SK-N-SH treated with all-trans-retinoic acid at 6 μM for 48 hours (cell line): ENCODE measurements at regions not wholly inside any gene's neighbourhood (a gene's known extent, or its start where the extent isn't known, plus 50 kb on each side); places are given as distances from the start of the nearest gene placed in this dataset.

Experiments used
- ATAC-seq: fragments of 200-7000 bp; cut with Tn5 transposase; 3 replicates; pipeline ENCODE4 v1.9.1; 2020; ENCODE audit warnings: mild to moderate bottlenecking, moderate library complexity
- ARNTL ChIP-seq: fragments of 450-650 bp; formaldehyde crosslinking; IDR thresholded peaks from 2 replicates; pipeline ENCODE4 v1.5.0; 2020; ENCODE audit warnings: low read depth, mild to moderate bottlenecking, moderate library complexity, borderline replicate concordance
- CREB5 ChIP-seq: fragments of 250-450 bp; sonication (Bioruptor Pico); IDR thresholded peaks from 2 replicates; pipeline ENCODE4 v1.5.1; 2020; ENCODE audit warnings: low read depth, mild to moderate bottlenecking, moderate library complexity
- CSDC2 ChIP-seq: fragments of 250-450 bp; sonication (Bioruptor Pico); IDR thresholded peaks from 2 replicates; pipeline ENCODE4 v1.5.0; 2020; ENCODE audit warnings: mild to moderate bottlenecking, moderate library complexity
- CSRNP3 ChIP-seq: fragments of 250-450 bp; sonication (Bioruptor Pico); IDR thresholded peaks from 2 replicates; pipeline ENCODE4 v1.5.1; 2021; ENCODE audit warnings: mild to moderate bottlenecking, moderate library complexity
- ESRRG ChIP-seq: fragments of 250-450 bp; sonication (Bioruptor Pico); IDR thresholded peaks from 2 replicates; pipeline ENCODE4 v1.6.1; 2021; ENCODE audit warnings: mild to moderate bottlenecking
- GLIS3 ChIP-seq: fragments of 250-450 bp; sonication (Bioruptor Pico); IDR thresholded peaks from 2 replicates; pipeline ENCODE4 v1.5.0; 2020; ENCODE audit warnings: mild to moderate bottlenecking, moderate library complexity
- ISL1 ChIP-seq: fragments of 250-450 bp; sonication (Bioruptor Pico); IDR thresholded peaks from 2 replicates; pipeline ENCODE4 v2.1.2; 2022; ENCODE audit warnings: mild to moderate bottlenecking, moderate library complexity
- OSR1 ChIP-seq: fragments of 250-450 bp; sonication (Bioruptor Pico); IDR thresholded peaks from 2 replicates; pipeline ENCODE4 v1.8.0; 2022; ENCODE audit warnings: moderate library complexity, mild to moderate bottlenecking, inconsistent platforms
- PATZ1 ChIP-seq: fragments of 250-450 bp; sonication (Bioruptor Pico); IDR thresholded peaks from 2 replicates; pipeline ENCODE4 v1.8.0; 2020; ENCODE audit warnings: mild to moderate bottlenecking, moderate library complexity, borderline replicate concordance
- POU6F1 ChIP-seq: fragments of 250-450 bp; sonication (Bioruptor Pico); IDR thresholded peaks from 2 replicates; pipeline ENCODE4 v1.8.0; 2021; ENCODE audit warnings: low read depth, mild to moderate bottlenecking, moderate library complexity, borderline replicate concordance
- RARB ChIP-seq: fragments of 250-450 bp; sonication (Bioruptor Pico); IDR thresholded peaks from 2 replicates; pipeline ENCODE4 v1.8.0; 2021; ENCODE audit warnings: mild to moderate bottlenecking, moderate library complexity
- SNAI2 ChIP-seq: fragments of 250-450 bp; sonication (Bioruptor Pico); IDR thresholded peaks from 2 replicates; pipeline ENCODE4 v1.5.0; 2020; ENCODE audit warnings: mild to moderate bottlenecking, moderate library complexity
- TCF4 ChIP-seq: fragments of 250-450 bp; sonication (Bioruptor Pico); IDR thresholded peaks from 2 replicates; pipeline ENCODE4 v1.8.0; 2021; ENCODE audit warnings: mild to moderate bottlenecking, moderate library complexity, borderline replicate concordance
- TOX ChIP-seq: fragments of 250-450 bp; sonication (Bioruptor Pico); IDR thresholded peaks from 2 replicates; pipeline ENCODE4 v1.8.0; 2021; ENCODE audit warnings: mild to moderate bottlenecking, moderate library complexity, borderline replicate concordance
- ZC3H10 ChIP-seq: fragments of 250-450 bp; sonication (Bioruptor Pico); IDR thresholded peaks from 2 replicates; pipeline ENCODE4 v1.5.1; 2021; ENCODE audit warnings: mild to moderate bottlenecking, moderate library complexity
- ZFP3 ChIP-seq: fragments of 250-450 bp; sonication (Bioruptor Pico); IDR thresholded peaks from 2 replicates; pipeline ENCODE4 v1.5.0; 2020; ENCODE audit warnings: mild to moderate bottlenecking, moderate library complexity
- ZNF565 ChIP-seq: fragments of 450-650 bp; formaldehyde crosslinking; conservative IDR thresholded peaks from 2 replicates; pipeline ENCODE4 v1.5.0; 2020; ENCODE audit warnings: low read depth, mild to moderate bottlenecking, moderate library complexity
- ZNF70 ChIP-seq: fragments of 450-650 bp; formaldehyde crosslinking; IDR thresholded peaks from 2 replicates; pipeline ENCODE4 v1.5.0; 2020; ENCODE audit warnings: mild to moderate bottlenecking, moderate library complexity
- ZNF8 ChIP-seq: fragments of 450-650 bp; formaldehyde crosslinking; IDR thresholded peaks from 2 replicates; pipeline ENCODE4 v1.5.0; 2020; ENCODE audit warnings: mild to moderate bottlenecking, moderate library complexity
- TF ChIP-seq, protein P1 (sequence below): fragments of 250-450 bp; sonication (Bioruptor Pico); IDR thresholded peaks from 2 replicates; pipeline ENCODE4 v1.5.0; 2020; ENCODE audit warnings: mild to moderate bottlenecking, moderate library complexity

GRCh38 chr2:221211653-221212052 lies 360.5 kb downstream of the EPHA4 start:
- TF ChIP-seq POU6F1 (CRISPR knock-in tag) (no peak), ZFP3 (no peak), CSRNP3 (CRISPR knock-in tag) (no peak), RARB (no peak), CSDC2 (no peak), ARNTL (CRISPR knock-in tag) (no peak)
- ATAC-seq = no peak

DNA sequence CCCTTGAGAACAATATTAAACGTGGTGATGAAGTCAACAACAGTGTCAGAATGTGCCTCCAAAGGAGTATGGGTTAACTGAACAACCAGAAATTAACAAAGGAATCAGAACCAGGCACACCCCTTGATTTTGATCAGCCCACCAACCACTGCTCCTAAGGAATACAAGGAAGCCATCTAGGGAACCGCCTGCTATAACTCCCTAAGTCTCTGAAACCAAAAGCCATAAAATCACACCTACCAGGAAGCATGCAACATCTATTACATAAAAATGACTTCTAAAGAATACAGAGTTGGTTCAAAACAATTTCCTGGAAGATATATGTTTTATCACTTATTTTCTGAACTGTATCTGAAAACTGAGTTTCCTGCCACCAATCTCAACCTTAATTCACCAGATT lies 360.0 kb downstream of the EPHA4 start:
- no peak for TF ChIP-seq ZNF565
- TF ChIP-seq, all 23 proteins: peak for 0
- ATAC-seq = no peak

DNA sequence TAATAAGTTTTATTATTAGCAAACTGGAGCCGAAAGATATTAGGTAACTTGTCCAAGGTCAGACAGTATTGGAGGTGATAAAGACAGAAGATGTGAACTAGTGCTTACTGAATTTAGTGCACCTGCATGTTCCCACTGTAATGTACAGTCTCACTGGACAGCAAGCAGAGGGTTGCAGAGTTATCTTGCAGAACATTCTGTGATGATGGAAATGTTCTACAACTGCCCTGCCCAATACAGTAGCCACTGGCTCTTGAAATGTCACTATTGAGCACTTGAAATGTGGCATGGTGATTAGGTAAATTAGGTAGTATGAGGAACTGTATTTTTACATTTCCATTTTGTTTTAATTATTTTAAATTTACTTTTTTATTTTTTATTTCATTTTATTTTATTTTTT lies 356.6 kb downstream of the EPHA4 start:
- TF ChIP-seq ISL1 (CRISPR knock-in tag) = no peak
- no peak for TF ChIP-seq CSRNP3 (CRISPR knock-in tag)
- no peak for TF ChIP-seq CREB5
- TF ChIP-seq ESRRG (CRISPR knock-in tag) = no peak
- TF ChIP-seq, protein P1, sequence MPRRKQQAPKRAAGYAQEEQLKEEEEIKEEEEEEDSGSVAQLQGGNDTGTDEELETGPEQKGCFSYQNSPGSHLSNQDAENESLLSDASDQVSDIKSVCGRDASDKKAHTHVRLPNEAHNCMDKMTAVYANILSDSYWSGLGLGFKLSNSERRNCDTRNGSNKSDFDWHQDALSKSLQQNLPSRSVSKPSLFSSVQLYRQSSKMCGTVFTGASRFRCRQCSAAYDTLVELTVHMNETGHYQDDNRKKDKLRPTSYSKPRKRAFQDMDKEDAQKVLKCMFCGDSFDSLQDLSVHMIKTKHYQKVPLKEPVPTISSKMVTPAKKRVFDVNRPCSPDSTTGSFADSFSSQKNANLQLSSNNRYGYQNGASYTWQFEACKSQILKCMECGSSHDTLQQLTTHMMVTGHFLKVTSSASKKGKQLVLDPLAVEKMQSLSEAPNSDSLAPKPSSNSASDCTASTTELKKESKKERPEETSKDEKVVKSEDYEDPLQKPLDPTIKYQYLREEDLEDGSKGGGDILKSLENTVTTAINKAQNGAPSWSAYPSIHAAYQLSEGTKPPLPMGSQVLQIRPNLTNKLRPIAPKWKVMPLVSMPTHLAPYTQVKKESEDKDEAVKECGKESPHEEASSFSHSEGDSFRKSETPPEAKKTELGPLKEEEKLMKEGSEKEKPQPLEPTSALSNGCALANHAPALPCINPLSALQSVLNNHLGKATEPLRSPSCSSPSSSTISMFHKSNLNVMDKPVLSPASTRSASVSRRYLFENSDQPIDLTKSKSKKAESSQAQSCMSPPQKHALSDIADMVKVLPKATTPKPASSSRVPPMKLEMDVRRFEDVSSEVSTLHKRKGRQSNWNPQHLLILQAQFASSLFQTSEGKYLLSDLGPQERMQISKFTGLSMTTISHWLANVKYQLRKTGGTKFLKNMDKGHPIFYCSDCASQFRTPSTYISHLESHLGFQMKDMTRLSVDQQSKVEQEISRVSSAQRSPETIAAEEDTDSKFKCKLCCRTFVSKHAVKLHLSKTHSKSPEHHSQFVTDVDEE (CRISPR knock-in tag) = no peak
- TF ChIP-seq OSR1 (CRISPR knock-in tag) = no peak
- no peak for TF ChIP-seq TCF4 (CRISPR knock-in tag)
- TF ChIP-seq PATZ1 = no peak
- no peak for TF ChIP-seq TOX (CRISPR knock-in tag)
- TF ChIP-seq RARB = no peak
- no peak for TF ChIP-seq ZC3H10 (CRISPR knock-in tag)
- TF ChIP-seq POU6F1 (CRISPR knock-in tag) = no peak
- TF ChIP-seq ZFP3 = no peak
- no peak for TF ChIP-seq CSDC2
- no peak for TF ChIP-seq ZNF70 (CRISPR knock-in tag)
- TF ChIP-seq GLIS3 = no peak
- no peak for TF ChIP-seq ZNF8 (CRISPR knock-in tag)
- TF ChIP-seq ZNF565 = no peak
- no peak for TF ChIP-seq ARNTL (CRISPR knock-in tag)
- TF ChIP-seq SNAI2 (CRISPR knock-in tag) = no peak
- no peak for ATAC-seq
